SJSA1 (cell line): ENCODE measurements at regions not wholly inside any gene's neighbourhood (a gene's known extent, or its start where the extent isn't known, plus 50 kb on each side); places are given as distances from the start of the nearest gene placed in this dataset.

Source experiments
- DNase-seq, 2 experiments: peaks; one replicate each; pipeline ENCODE4 v3.0.0-alpha.2; 2015 to 2020; ENCODE audit warnings: low spot score in 2 of 2, low read depth in 1 of 2
- H3K27ac ChIP-seq: fragments of 250-450 bp; sonication (Bioruptor Pico); 2 replicates; pipeline ENCODE4 v1.5.1; 2020; ENCODE audit warnings: mild to moderate bottlenecking, moderate library complexity
- H3K27me3 ChIP-seq: fragments of 250-450 bp; sonication (Bioruptor Pico); replicated peaks from 2 replicates; pipeline ENCODE4 v1.5.1; 2020; ENCODE audit warnings: mild to moderate bottlenecking, moderate library complexity
- H3K36me3 ChIP-seq: fragments of 250-450 bp; sonication (Bioruptor Pico); 2 replicates; pipeline ENCODE4 v1.5.1; 2020; ENCODE audit warnings: mild to moderate bottlenecking
- H3K4me1 ChIP-seq: fragments of 250-450 bp; sonication (Bioruptor Pico); replicated peaks from 2 replicates; pipeline ENCODE4 v1.6.1; 2021; ENCODE audit warnings: mild to moderate bottlenecking
- H3K4me3 ChIP-seq: fragments of 250-450 bp; sonication (Bioruptor Pico); 2 replicates; pipeline ENCODE4 v1.5.1; 2020; ENCODE audit warnings: mild to moderate bottlenecking
- H3K9me3 ChIP-seq: fragments of 250-450 bp; sonication (Bioruptor Pico); replicated peaks from 2 replicates; pipeline ENCODE4 v1.5.1; 2020; ENCODE audit warnings: mild to moderate bottlenecking

DNA sequence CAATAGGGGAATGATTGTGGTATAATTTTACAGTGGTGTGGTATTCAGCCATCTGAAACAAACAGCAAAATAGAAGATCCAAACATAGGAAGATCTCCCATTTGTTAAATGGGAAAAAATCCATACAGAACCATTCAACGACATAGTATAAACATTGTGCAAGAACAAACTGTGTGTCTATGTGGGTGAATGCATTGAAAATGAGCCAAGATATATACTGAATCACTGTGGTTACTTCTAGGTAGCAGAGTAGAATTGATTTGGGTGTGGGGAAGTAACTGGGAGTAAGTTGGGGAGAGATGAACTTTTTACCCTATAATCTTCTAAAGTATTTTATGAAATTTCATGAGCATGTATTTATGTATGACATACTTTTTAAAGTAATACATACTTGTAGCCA lies 123.1 kb upstream of the UMPS start:
- DNase-seq: peak in 1 of 2 experiments; percentile 38
- Histone ChIP-seq H3K9me3 (no peaks in the 10 kb centered on the region), H3K27me3 (no peaks in the 10 kb centered on the region), H3K36me3 (no peaks in the 10 kb centered on the region), H3K4me1 (peaks cover 10% of the 10 kb centered on the region), H3K27ac (no peak overlapping the region), H3K4me3 (no peak overlapping the region)

DNA sequence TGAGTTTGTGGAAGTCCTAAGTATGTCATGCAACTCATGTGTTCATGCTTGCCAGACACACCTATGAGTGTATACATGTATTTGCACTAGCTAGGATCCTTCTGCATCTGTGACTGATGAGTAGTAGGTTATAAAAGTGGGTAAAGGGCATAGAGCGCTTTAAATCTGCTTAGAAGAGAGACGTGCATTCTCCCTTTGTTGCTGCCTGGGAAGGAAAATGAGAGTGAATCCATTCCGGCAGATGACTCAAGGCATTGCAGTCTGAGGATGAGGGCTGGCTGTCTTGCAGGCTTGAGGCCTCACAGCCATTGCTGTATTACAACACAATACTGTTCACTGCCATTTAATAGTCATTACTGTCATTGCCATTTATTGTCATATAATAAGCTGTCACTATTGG lies 120.8 kb upstream of the UMPS start:
- Histone ChIP-seq H3K36me3 (no peaks in the 10 kb centered on the region), H3K4me3 (no peak overlapping the region), H3K9me3 (no peaks in the 10 kb centered on the region; the same call in 1 of the 2 replicates), H3K27ac (no peak overlapping the region), H3K4me1 (peaks cover 10% of the 10 kb centered on the region), H3K27me3 (no peaks in the 10 kb centered on the region)
- no peak for DNase-seq

DNA sequence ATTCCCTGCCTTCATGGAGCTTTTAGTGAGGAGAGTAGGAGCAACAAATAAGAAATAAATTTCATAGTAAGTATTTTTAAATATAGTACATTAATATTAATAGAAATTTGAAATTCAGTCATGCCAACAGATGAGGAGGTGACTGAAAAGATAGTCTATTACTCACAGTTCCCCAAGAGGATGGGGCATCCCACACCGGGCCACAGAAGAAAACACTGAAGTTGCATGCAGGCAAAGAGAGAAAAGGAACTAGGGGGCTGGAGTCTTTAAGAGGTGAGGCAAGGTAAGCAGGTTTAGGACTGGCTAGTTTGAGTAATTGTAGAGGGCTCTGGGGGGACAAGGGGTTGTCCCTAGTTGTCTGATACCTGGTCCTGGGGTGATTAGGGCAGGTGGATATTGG lies 120.1 kb upstream of the UMPS start:
- no peak for DNase-seq
- no peak overlapping the region for H3K4me3 ChIP-seq
- peaks cover 10% of the 10 kb centered on the region for H3K4me1 ChIP-seq
- no peaks in the 10 kb centered on the region for H3K27me3 ChIP-seq
- H3K36me3 ChIP-seq: no peaks in the 10 kb centered on the region
- H3K27ac ChIP-seq: no peak overlapping the region
- H3K9me3 ChIP-seq: no peaks in the 10 kb centered on the region; the same call in 1 of the 2 replicates

DNA sequence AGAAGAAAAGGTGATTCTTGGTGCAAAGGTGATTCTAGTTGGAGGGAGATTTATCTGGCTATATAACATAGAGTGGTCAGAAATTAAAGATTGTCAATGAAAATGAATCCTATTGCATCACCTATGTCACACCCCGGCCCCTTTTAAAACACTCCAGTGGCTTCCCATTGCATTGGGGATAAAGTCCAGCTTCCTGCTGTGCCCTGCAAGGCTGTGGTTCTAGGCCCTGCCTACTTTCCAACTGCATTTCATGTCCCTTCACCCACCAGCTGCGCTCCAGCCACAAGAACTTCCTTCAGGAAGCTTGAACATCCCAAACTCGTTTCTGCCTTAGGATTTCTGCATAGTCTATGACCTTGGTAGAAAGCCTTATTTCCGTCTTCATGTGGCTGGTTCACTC lies 118.7 kb upstream of the UMPS start:
- DNase-seq: no peak

DNA sequence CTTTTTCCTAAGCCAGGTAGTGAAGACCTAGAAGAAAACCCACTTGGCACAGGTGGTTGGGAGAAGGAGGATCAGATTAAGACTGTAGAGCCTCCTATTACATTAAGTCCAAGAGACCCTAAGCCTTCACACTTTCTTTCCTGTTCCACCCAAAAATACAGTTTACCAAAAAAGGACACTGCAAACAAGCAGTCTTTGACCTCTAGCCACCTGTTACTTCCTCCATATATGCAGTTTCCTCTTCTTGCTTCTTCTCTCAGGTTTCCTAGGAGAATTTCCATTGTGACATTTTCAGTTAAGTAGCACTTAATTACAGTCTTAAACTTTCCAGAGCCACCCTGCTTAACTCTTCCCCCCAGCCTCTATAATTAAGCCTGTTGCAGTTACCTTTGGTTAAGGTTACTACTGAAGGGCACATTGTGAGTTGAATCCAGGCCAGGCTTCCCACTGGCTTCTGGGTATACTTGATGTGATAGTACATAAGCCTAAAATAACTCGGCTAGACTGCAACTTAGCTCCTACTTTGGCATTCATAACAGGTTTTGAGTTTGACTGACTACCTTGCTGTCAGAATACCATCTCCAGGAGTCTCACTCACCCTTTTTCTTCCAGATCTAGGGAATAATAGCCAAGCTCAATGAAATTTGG lies 114.2 kb upstream of the UMPS start:
- no peak overlapping the region for H3K4me3 ChIP-seq
- no peaks in the 10 kb centered on the region for H3K36me3 ChIP-seq
- H3K4me1 ChIP-seq: peaks cover 9% of the 10 kb centered on the region
- no peaks in the 10 kb centered on the region for H3K27me3 ChIP-seq
- DNase-seq: no peak
- no peak overlapping the region for H3K27ac ChIP-seq
- H3K9me3 ChIP-seq: no peaks in the 10 kb centered on the region; the same call in 1 of the 2 replicates

More for the DNA sequence above, 118.7 kb upstream of the UMPS start:
- peaks cover 10% of the 10 kb centered on the region for H3K4me1 ChIP-seq
- H3K9me3 ChIP-seq: no peaks in the 10 kb centered on the region; the same call in 1 of the 2 replicates
- H3K27ac ChIP-seq: no peak overlapping the region
- no peaks in the 10 kb centered on the region for H3K27me3 ChIP-seq
- H3K36me3 ChIP-seq: no peaks in the 10 kb centered on the region
- no peak overlapping the region for H3K4me3 ChIP-seq

DNA sequence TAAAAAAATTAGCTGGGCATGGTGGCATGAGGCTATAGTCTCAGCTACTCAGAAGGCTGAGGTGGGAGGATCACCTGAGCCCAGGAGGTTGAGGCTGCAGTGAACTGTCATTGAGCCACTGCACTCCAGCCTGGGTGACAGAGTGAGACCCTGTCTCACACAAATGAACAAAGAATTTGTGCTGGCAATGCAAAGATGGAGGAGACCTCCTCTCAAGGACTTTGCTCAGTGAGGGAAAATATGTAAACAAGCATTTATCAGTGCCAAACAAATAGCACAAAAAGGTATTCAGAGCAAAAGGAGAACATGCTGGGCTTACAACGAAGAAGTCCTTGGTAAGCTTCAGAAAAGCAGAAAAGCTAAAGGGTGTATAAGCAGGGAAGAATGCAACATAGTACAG lies 113.1 kb upstream of the UMPS start:
- Histone ChIP-seq H3K4me1 (peaks cover 9% of the 10 kb centered on the region), H3K27me3 (no peaks in the 10 kb centered on the region), H3K36me3 (no peaks in the 10 kb centered on the region), H3K4me3 (no peak overlapping the region), H3K9me3 (no peaks in the 10 kb centered on the region; the same call in 1 of the 2 replicates), H3K27ac (no peak overlapping the region)
- no peak for DNase-seq

DNA sequence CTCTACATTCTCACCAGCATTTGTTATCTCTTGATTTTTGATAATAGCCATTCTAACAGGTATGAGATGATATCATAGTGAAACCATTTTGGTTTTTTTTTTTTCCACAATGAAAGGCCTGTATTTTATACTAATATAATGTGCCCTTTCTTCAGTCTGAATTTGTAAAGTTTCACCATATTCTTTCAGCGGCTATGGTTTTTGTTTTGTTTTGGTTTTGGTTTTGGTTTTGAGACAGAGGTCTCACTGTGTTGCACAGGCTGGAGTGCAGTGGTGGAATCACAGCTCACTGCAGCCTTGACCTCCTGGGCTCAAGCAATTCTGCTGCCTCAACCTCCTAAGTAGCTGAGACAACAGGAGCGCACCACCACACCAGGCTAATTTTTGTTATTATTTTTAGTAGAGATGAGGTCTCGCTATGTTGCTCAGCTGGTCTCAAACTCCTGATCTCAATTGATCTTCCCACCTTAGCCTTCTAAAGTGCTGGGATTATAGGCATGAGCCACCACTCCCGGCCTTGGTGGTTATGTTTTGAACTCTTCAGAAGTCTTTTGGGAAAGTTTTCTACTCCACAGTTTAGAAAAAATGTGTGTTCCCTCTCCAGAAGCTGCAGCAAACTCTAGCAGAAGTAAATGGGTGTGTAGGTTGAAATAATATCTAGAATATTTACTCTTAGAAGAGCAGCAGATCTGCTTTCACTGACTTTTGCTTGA lies 110.2 kb upstream of the UMPS start:
- Histone ChIP-seq H3K4me3 (no peak overlapping the region), H3K9me3 (no peaks in the 10 kb centered on the region), H3K27me3 (no peaks in the 10 kb centered on the region), H3K27ac (no peak overlapping the region), H3K36me3 (no peaks in the 10 kb centered on the region), H3K4me1 (peaks cover 9% of the 10 kb centered on the region)
- DNase-seq: no peak

DNA sequence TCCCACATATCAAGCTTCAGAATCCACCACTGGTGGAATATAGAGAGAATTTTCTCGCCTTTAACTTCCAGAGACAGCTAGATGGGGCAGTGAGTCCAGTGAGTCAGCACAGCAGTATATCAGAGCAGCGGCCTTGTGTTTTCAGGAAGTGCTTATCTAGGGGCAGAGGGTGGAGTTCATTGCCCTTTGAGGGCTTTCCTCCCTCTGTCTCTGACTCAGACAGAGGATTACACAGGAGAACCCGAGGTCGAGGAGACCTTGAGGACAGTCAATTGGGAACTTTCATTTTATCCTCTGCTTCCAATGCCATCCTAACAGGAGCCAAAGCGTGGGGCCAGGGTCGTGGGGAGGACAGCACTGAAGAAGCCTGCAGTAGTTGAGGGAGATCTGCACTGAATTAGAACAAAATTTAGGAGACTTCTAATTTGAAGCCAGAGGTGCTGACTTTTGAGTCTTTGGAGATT lies 109.6 kb upstream of the UMPS start:
- H3K27me3 ChIP-seq: no peaks in the 10 kb centered on the region
- peak in 1 of 2 experiments; percentile 14 for DNase-seq
- H3K27ac ChIP-seq: no peak overlapping the region
- H3K36me3 ChIP-seq: no peaks in the 10 kb centered on the region
- H3K4me3 ChIP-seq: no peak overlapping the region
- peaks cover 9% of the 10 kb centered on the region for H3K4me1 ChIP-seq
- no peaks in the 10 kb centered on the region for H3K9me3 ChIP-seq

DNA sequence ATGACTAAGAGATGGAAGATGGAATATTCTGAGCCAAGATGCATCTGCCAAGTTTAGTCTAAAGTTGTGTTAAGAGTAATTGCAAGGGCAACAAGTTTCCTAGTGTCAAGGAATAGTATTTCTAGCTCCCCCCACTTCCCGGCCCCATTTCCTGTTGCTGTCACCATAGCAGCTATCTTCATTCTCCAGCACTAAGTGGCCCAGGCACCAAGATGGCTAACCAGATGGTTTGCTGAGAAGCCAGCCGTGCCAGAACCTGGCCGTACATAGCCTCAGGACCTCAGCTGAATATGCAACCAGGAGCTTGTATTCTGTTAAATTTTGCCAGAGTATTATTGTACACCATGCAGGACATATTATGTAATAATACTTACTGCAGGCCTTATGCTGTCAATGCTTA lies 108.8 kb upstream of the UMPS start:
- no peak for DNase-seq
- peaks cover 9% of the 10 kb centered on the region for H3K4me1 ChIP-seq
- no peaks in the 10 kb centered on the region for H3K36me3 ChIP-seq
- no peak overlapping the region for H3K27ac ChIP-seq
- H3K27me3 ChIP-seq: no peaks in the 10 kb centered on the region
- no peak overlapping the region for H3K4me3 ChIP-seq
- no peaks in the 10 kb centered on the region for H3K9me3 ChIP-seq

DNA sequence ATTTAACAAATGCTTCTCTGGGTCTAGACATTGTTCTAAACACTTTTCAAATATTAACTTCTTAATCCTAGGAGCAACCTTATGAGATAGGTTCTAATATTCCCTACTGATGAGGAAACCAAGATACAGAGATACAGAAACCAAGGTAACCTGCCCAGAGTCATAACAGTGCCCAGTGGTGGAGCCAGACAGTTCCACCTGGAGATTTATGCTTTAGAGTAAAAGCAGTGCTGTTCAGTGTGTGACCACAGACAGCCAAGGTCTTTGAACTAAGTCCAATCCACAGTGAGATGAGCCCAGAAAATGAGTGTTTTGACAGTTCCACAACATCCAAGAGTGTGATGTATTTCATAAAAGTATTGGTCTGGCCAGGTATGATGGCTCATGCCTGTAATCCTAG lies 105.2 kb upstream of the UMPS start:
- Histone ChIP-seq H3K9me3 (no peaks in the 10 kb centered on the region), H3K4me3 (no peak overlapping the region), H3K27me3 (no peaks in the 10 kb centered on the region), H3K4me1 (peaks cover 20% of the 10 kb centered on the region), H3K27ac (no peak overlapping the region), H3K36me3 (no peaks in the 10 kb centered on the region)
- DNase-seq: no peak

DNA sequence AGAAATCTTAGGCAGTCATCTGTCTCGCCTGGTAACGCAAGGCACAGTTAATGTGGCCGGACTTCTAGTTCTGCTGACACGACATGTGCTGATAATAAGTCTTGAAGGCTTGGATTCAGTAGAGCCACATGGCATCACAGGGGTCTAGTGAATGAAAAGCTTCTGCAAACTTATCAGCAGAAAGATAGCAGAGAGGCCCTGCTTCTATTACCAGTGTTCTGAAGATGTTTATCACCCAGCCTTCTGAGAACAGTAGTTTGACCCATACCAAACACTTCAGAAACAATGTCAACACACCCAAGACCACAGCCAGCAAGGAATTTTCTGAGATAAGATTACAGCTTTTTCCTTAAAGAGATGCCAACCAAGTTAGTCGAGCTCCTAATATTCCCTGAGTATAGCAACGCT lies 102.7 kb upstream of the UMPS start:
- H3K4me1 ChIP-seq: peaks cover 12% of the 10 kb centered on the region
- no peak overlapping the region for H3K4me3 ChIP-seq
- no peak overlapping the region for H3K27ac ChIP-seq
- no peaks in the 10 kb centered on the region for H3K27me3 ChIP-seq
- no peaks in the 10 kb centered on the region for H3K36me3 ChIP-seq
- H3K9me3 ChIP-seq: no peaks in the 10 kb centered on the region
- DNase-seq: peak in 1 of 2 experiments; percentile 34

DNA sequence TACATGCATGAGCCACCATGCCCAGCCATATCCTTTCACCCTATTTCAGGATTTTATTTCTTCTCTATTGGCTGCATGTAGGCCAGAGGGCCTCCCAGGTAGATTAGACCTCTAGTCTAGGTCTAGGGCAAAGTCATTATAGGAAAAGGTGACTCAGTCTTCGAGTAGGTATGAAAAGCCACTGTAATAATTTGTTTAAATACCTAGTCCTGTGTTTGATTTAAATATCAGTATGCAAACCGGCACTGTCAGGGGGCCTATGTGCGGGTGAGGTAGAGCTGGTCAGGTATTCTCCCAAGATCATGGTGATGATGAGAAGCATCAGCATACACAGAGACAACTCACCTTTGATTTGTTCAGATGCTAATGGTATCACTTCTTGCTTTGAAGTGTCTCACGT lies 101.4 kb upstream of the UMPS start:
- Histone ChIP-seq H3K27ac (no peak overlapping the region), H3K4me1 (peaks cover 12% of the 10 kb centered on the region), H3K27me3 (no peaks in the 10 kb centered on the region), H3K36me3 (no peaks in the 10 kb centered on the region), H3K9me3 (no peaks in the 10 kb centered on the region), H3K4me3 (no peak overlapping the region)
- DNase-seq: no peak

DNA sequence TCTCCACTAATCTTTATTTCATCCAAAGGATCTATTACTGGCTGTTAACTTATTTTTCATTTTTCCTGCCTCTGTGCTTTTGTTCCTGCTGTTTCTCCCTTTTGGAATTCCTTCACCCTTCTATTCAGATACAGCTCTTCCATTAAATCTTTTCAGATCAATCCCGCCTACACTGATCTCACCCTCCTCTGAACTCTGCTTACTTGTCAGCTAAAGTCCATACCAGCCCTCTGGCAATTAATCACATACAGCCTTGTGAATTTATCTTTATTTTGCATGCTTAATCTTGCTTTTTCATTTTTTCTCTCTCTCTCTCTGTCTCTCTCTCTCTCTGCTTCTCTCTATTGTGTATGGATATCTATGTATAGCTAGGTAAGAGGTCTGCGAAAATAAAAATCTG lies 100.8 kb upstream of the UMPS start:
- Histone ChIP-seq H3K4me1 (peaks cover 12% of the 10 kb centered on the region), H3K27ac (no peak overlapping the region), H3K36me3 (no peaks in the 10 kb centered on the region), H3K4me3 (no peak overlapping the region), H3K27me3 (no peaks in the 10 kb centered on the region), H3K9me3 (no peaks in the 10 kb centered on the region)
- no peak for DNase-seq

DNA sequence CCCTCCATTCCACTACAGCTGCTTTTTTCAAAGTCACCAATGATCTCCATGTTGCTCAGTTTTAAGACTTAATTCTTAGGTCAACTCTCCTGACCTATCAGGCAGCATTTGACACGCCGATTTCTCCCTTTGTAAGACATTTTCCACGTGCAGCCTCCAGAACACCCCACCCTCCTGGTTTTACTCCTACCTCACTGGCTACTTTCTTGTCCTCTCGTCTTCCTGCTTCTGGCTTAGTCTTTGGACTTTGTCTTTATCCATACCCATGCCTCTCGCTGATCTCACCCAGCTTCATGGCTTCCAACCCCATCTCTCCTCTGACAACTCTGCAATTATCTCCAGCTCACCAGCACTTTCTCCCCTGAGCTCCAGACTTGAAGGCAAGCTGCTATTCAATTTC lies 99.3 kb upstream of the UMPS start:
- no peak for DNase-seq
- Histone ChIP-seq H3K27me3 (no peaks in the 10 kb centered on the region), H3K4me3 (no peak overlapping the region), H3K4me1 (peaks cover 12% of the 10 kb centered on the region), H3K36me3 (no peaks in the 10 kb centered on the region), H3K9me3 (no peaks in the 10 kb centered on the region), H3K27ac (no peak overlapping the region)
